Suprapubic skin (tissue), 4 donors: ENCODE measurements at regions not wholly inside any gene's neighbourhood (a gene's known extent, or its start where the extent isn't known, plus 50 kb on each side); places are given as distances from the start of the nearest gene placed in this dataset.
"Not testable (repeated sequence)": the region's sequence is repeated elsewhere in the genome, so short reads cannot be mapped to it uniquely, and the experiment has no call there.

ENCODE experiments used
- DNase-seq, 2 donors: peaks; one replicate each; pipeline ENCODE4 v3.0.0-alpha.2; 2019; ENCODE audit warnings: low spot score in 2 of 2
- H3K27ac ChIP-seq: fragments of 200-600 bp; sonication (generic); one replicate; pipeline ENCODE4 v1.5.1; 2019
- H3K27me3 ChIP-seq: fragments of 200-600 bp; sonication (generic); one replicate; pipeline ENCODE4 v1.5.1; 2019
- H3K36me3 ChIP-seq: fragments of 200-600 bp; sonication (generic); one replicate; pipeline ENCODE4 v1.5.1; 2019
- H3K4me1 ChIP-seq: fragments of 200-600 bp; sonication (generic); one replicate; pipeline ENCODE4 v1.5.1; 2019
- H3K4me3 ChIP-seq: fragments of 200-600 bp; sonication (generic); one replicate; pipeline ENCODE4 v1.5.1; 2019; ENCODE audit warnings: mild to moderate bottlenecking
- H3K9me3 ChIP-seq: fragments of 200-600 bp; sonication (generic); one replicate; pipeline ENCODE4 v1.5.1; 2019
- CTCF ChIP-seq, 2 donors: fragments of 200-600 bp in 1 of 2; fragments of 450-650 bp in 1 of 2; sonication (generic) in 1 of 2; IDR thresholded peaks; one replicate each; pipeline ENCODE4 v1.5.1; 2016 to 2019; ENCODE audit warnings: antibody characterized with exemption in 2 of 2, mild to moderate bottlenecking in 1 of 2, moderate library complexity in 1 of 2
- EP300 ChIP-seq: sonication (generic); formaldehyde crosslinking; IDR thresholded peaks from one replicate; pipeline ENCODE4 v1.6.1; 2017; ENCODE audit warnings: antibody characterized with exemption
- POLR2A ChIP-seq, 2 donors: fragments of 450-650 bp; IDR thresholded peaks; one replicate each; pipeline ENCODE4 v1.6.1; 2017; ENCODE audit warnings: antibody characterized with exemption in 2 of 2, mild to moderate bottlenecking in 2 of 2, moderate library complexity in 2 of 2
- POLR2AphosphoS5 ChIP-seq, 3 donors: sonication (generic); formaldehyde crosslinking; IDR thresholded peaks; one replicate each; pipeline ENCODE4 v1.6.1; 2017; ENCODE audit warnings: antibody characterized with exemption in 3 of 3
- WGBS: methylation state at CpG from one replicate; pipeline ENCODE4 v1.1.5; 2018; 5-methylcytosine and 5-hydroxymethylcytosine counted together

GRCh38 chr17:63295839-63296590, 150.1 kb downstream of the CYB561 start:
- Histone ChIP-seq H3K27me3 (no peaks in the 10 kb centered on the region), H3K4me1 (no peaks in the 10 kb centered on the region), H3K36me3 (peaks cover 3% of the 10 kb centered on the region), H3K9me3 (peaks cover 4% of the 10 kb centered on the region), H3K4me3 (no peak overlapping the region), H3K27ac (no peak overlapping the region)
- TF ChIP-seq POLR2AphosphoS5 (IDR thresholded peaks at IDR 0.05) = no peak
- DNase-seq = no peak
- 84% methylated on average over 1 of the region's 1 CpG for WGBS

- H3K27me3 ChIP-seq, H3K4me3 ChIP-seq, H3K9me3 ChIP-seq, DNase-seq, H3K27ac ChIP-seq, H3K4me1 ChIP-seq, H3K36me3 ChIP-seq: not testable (repeated sequence)
- 100% methylated on average over 1 of the region's 1 CpG for WGBS
Measured at GRCh38 chr17:63298916-63299315, 147.2 kb downstream of the CYB561 start.

- no peak for TF ChIP-seq EP300
- no peak for TF ChIP-seq POLR2AphosphoS5 (IDR thresholded peaks at IDR 0.05)
- no peak for TF ChIP-seq CTCF (IDR thresholded peaks at IDR 0.05)
- no peak for TF ChIP-seq POLR2A (IDR thresholded peaks at IDR 0.05)
- no peaks in the 10 kb centered on the region for H3K27me3 ChIP-seq
- H3K27ac ChIP-seq = no peak overlapping the region
- no peak overlapping the region for H3K4me3 ChIP-seq
- no peaks in the 10 kb centered on the region for H3K4me1 ChIP-seq
- DNase-seq = no peak
- H3K9me3 ChIP-seq = peaks cover 4% of the 10 kb centered on the region
- H3K36me3 ChIP-seq = no peaks in the 10 kb centered on the region
- 100% methylated on average over 7 of the region's 15 CpGs for WGBS
Measured at GRCh38 chr17:63304704-63305261, 141.3 kb downstream of the CYB561 start.

GRCh38 chr17:63305857-63306256, 140.2 kb downstream of the CYB561 start:
- TF ChIP-seq EP300 (no peak), POLR2AphosphoS5 (IDR thresholded peaks at IDR 0.05) (no peak), CTCF (IDR thresholded peaks at IDR 0.05) (no peak), POLR2A (IDR thresholded peaks at IDR 0.05) (no peak)
- Histone ChIP-seq H3K9me3 (no peaks in the 10 kb centered on the region), H3K4me3 (no peak overlapping the region), H3K27ac (no peak overlapping the region), H3K36me3 (no peaks in the 10 kb centered on the region), H3K4me1 (no peaks in the 10 kb centered on the region), H3K27me3 (no peaks in the 10 kb centered on the region)
- 88% methylated on average over 7 of the region's 7 CpGs for WGBS
- DNase-seq = no peak

GRCh38 chr17:63306855-63307254, 139.3 kb downstream of the CYB561 start:
- Histone ChIP-seq H3K9me3 (no peaks in the 10 kb centered on the region), H3K36me3 (no peaks in the 10 kb centered on the region), H3K27me3 (no peaks in the 10 kb centered on the region), H3K4me3 (no peak overlapping the region), H3K27ac (no peak overlapping the region), H3K4me1 (no peaks in the 10 kb centered on the region)
- TF ChIP-seq EP300 (no peak), POLR2A (IDR thresholded peaks at IDR 0.05) (no peak), CTCF (IDR thresholded peaks at IDR 0.05) (no peak), POLR2AphosphoS5 (IDR thresholded peaks at IDR 0.05) (no peak)
- DNase-seq = no peak
- WGBS = 97% methylated on average over 3 of the region's 3 CpGs

- H3K9me3 ChIP-seq = no peaks in the 10 kb centered on the region
- no peak overlapping the region for H3K27ac ChIP-seq
- H3K4me1 ChIP-seq = no peaks in the 10 kb centered on the region
- no peak for DNase-seq
- 100% methylated on average over 1 of the region's 1 CpG for WGBS
- no peaks in the 10 kb centered on the region for H3K27me3 ChIP-seq
- no peak for TF ChIP-seq POLR2A (IDR thresholded peaks at IDR 0.05)
- no peak for TF ChIP-seq EP300
- H3K36me3 ChIP-seq = no peaks in the 10 kb centered on the region
- H3K4me3 ChIP-seq = no peak overlapping the region
Measured at GRCh38 chr17:63308272-63308671, 137.8 kb downstream of the CYB561 start.
